Kidney capillary endothelial cell (primary cell): ENCODE measurements at regions not wholly inside any gene's neighbourhood (a gene's known extent, or its start where the extent isn't known, plus 50 kb on each side); places are given as distances from the start of the nearest gene placed in this dataset.
A peak's percentile ranks its signal among the peaks of the same experiment; 100 is the strongest.
"Not testable (repeated sequence)": the region's sequence is repeated elsewhere in the genome, so short reads cannot be mapped to it uniquely, and the experiment has no call there.

Experiments
- DNase-seq: peaks from one replicate; pipeline ENCODE4 v3.0.0-alpha.2; 2018; ENCODE audit warnings: low spot score

- DNase-seq, result no peak
Observed at GRCh38 chr10:25867321-25867720, 66.7 kb upstream of the MYO3A start.

DNA sequence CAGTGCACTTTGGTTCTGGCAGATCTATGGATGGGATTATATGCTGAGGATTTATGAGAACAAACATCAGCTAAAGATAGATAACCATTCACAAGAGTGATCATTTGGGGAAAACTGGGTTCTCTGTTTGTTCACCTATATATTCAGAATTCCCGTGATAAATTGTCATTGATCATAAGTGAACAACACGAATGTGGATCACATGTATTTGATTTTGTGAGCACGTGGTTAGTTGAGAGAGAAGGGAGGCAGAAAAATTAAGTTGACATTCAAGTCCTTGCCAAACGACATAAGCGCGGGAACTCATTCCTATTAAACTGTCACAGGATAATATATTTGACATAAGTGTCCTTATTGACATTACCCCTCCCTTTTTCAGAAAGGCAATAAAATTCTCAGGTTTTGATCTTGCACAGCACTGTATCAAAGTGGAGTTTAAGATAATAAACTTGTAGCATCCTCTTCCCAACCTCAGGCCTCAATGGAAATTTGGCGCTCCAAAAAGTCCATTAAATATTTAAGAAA is 64.9 kb upstream of the MYO3A start:
- no peak for DNase-seq

- DNase-seq, result no peak
Observed at GRCh38 chr10:25869609-25870008, 64.4 kb upstream of the MYO3A start.

DNA sequence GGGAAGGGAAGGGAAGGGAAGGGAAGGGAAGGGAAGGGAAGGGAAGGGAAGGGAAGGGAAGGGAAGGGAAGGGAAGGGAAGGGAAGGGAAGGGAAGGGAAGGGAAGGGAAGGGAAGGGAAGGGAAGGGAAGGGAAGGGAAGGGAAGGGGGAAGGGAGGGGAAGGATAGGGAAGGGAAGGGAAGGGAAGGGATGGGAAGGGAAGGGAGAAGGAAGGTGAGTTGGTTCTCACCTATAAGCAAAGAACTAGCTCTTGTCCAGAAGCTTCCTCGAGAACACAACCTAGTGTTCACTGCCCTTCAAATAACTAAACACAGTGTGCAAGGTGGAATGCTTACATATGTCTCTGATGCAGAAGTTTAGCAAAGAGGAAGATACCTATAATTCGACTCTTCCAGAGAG is 59.6 kb upstream of the MYO3A start:
- DNase-seq, result not testable (repeated sequence)

DNA sequence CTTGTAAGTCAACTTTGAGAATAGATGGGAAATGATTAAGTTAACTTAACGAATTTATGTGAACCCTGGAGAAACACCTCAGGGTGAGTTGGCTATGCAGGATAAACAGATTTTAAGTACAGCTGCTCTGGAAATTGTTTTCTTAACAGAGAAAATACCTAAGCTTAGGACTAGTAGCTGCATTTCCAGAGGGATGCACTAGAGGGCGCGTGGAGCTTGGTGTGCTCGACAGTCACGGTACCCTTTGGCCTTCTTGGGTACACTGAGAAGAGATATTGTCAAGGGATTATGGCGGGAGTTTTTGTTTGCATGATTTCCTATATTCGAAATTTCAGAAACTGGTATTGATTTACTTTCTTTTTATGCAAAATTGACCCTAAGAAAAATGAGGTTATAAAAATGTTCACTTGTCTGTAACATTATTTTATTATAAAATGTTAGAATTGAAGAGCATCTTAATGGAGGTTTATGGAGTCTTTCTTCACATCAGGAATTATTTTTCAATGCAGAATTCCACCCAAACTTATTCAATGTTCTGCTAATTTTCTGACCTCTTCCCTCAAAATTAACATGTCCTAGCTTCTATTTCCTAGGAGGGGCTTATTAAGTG is 58.4 kb upstream of the MYO3A start:
- peak; percentile 53 for DNase-seq

GRCh38 chr10:25877296-25877695 is 56.7 kb upstream of the MYO3A start:
- DNase-seq, result no peak
